ENCODE measurements at regions not wholly inside any gene's neighbourhood (a gene's known extent, or its start where the extent isn't known, plus 50 kb on each side); places are given as distances from the start of the nearest gene placed in this dataset.

DNA sequence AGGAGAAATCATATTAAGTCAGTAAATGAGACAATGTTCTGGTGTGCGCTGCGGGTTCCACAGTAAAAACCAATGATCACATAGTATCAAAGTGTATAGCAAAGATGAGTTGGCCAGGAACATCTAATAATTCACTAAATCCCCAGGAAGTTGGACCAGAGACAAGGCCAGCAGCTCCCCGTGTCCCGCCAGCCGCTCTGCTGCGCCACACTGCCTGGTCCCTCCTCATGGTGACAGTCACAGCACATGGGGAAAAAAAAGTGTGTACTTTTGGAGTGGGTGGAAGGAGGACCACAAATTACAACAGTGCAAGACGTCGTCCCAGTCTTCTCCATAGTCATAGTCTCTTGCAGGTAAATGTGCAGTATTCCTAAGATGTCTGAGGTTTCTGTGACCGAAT lies 239.0 kb upstream of the RNF32 start:
- Histone ChIP-seq H3K4me3 (replicated peaks in 1 of 3; ENCODE audit: insufficient read depth in 1 of 3, low read depth in 1 of 3, low read length in 3 of 3) (no peak overlapping the region), H2AFZ (ENCODE audit: low read depth, low read length) (no peak overlapping the region), H3K4me2 (ENCODE audit: insufficient read depth, low read length) (no peak overlapping the region), H3K36me3 (ENCODE audit: control insufficient read depth in 2 of 2, extremely low read depth in 1 of 2, insufficient read depth in 2 of 2, low read length in 2 of 2) (no peaks in the 10 kb centered on the region), H3K9ac (replicated peaks; ENCODE audit: extremely low read depth, insufficient read depth, low read length) (no peak overlapping the region), H3K27ac (ENCODE audit: insufficient read depth, low read depth, low read length) (no peak overlapping the region), H3K9me1 (replicated peaks; ENCODE audit: control insufficient read depth, extremely low read depth, insufficient read depth, low read length) (no peaks in the 10 kb centered on the region), H3K4me1 (ENCODE audit: control insufficient read depth, extremely low read depth, insufficient read depth, low read length) (no peaks in the 10 kb centered on the region), H3K9me3 (replicated peaks; ENCODE audit: control insufficient read depth, insufficient read depth, low read length) (no peaks in the 10 kb centered on the region), H4K20me1 (replicated peaks; ENCODE audit: control insufficient read depth, extremely low read depth, insufficient read depth, low read length) (no peaks in the 10 kb centered on the region), H3K79me2 (ENCODE audit: control insufficient read depth, insufficient read depth, low read length) (no peaks in the 10 kb centered on the region), H3K27me3 (ENCODE audit: control insufficient read depth in 2 of 2, insufficient read depth in 2 of 2, low read length in 2 of 2) (no peaks in the 10 kb centered on the region)
- CTCF ChIA-PET, result no interaction called here
- no TSS peak for BruUV-seq (replicated peaks)
- dilution Hi-C loops (cut with MboI; ENCODE audit: extremely low pct_ligation_motif_present, low sequenced_read_pairs), result no loop called here
- TF ChIP-seq, protein P1, sequence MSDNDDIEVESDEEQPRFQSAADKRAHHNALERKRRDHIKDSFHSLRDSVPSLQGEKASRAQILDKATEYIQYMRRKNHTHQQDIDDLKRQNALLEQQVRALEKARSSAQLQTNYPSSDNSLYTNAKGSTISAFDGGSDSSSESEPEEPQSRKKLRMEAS (IDR thresholded peaks at IDR 0.05; ENCODE audit: insufficient read depth, insufficient read length), result no peak
- no peak for TF ChIP-seq EZH2 (IDR thresholded peaks at IDR 0.05; ENCODE audit: borderline replicate concordance, low read depth, low read length, severe bottlenecking)
- TF ChIP-seq, protein P2, sequence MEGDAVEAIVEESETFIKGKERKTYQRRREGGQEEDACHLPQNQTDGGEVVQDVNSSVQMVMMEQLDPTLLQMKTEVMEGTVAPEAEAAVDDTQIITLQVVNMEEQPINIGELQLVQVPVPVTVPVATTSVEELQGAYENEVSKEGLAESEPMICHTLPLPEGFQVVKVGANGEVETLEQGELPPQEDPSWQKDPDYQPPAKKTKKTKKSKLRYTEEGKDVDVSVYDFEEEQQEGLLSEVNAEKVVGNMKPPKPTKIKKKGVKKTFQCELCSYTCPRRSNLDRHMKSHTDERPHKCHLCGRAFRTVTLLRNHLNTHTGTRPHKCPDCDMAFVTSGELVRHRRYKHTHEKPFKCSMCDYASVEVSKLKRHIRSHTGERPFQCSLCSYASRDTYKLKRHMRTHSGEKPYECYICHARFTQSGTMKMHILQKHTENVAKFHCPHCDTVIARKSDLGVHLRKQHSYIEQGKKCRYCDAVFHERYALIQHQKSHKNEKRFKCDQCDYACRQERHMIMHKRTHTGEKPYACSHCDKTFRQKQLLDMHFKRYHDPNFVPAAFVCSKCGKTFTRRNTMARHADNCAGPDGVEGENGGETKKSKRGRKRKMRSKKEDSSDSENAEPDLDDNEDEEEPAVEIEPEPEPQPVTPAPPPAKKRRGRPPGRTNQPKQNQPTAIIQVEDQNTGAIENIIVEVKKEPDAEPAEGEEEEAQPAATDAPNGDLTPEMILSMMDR (IDR thresholded peaks at IDR 0.05; ENCODE audit: extremely low read depth in 1 of 2, insufficient read depth in 1 of 2, low read depth in 1 of 2, low read length in 2 of 2), result no peak
- no peak for TF ChIP-seq POLR2AphosphoS5 (IDR thresholded peaks at IDR 0.05; ENCODE audit: insufficient read depth, low read depth, low read length)
- POLR2A ChIA-PET, result no interaction called here
- FAIRE-seq, result no peak
- intact Hi-C loops (cut with micrococcal nuclease), result no loop called here
- no peak for DNase-seq (ENCODE audit: low read depth, low spot score)

DNA sequence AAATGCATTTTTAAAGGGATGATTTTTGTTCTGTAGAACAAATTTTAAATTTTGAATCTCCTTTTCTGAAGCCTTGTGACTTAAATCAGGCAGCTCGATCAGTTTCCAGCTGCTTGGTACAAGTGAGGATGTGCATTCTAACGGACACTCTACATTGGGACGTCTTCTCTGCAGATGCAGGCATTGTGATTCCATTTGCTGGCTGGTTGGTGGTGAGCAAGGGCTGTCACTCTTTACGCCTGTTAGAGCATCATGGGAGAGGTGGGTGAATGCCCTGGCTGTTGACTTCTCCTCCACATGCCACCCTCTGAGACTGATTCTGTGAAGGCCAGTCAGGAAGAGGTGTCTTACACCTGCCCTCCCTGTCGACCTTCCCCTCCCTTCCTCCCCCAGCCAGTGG lies 240.5 kb upstream of the RNF32 start:
- intact Hi-C loops (cut with micrococcal nuclease), result no loop called here
- ChIA-PET CTCF (no interaction called here), POLR2A (no interaction called here)
- Histone ChIP-seq H4K20me1 (replicated peaks; ENCODE audit: control insufficient read depth, extremely low read depth, insufficient read depth, low read length) (no peaks in the 10 kb centered on the region), H3K4me1 (ENCODE audit: control insufficient read depth, extremely low read depth, insufficient read depth, low read length) (no peaks in the 10 kb centered on the region), H3K27ac (ENCODE audit: insufficient read depth, low read depth, low read length) (no peak overlapping the region), H3K9me3 (replicated peaks; ENCODE audit: control insufficient read depth, insufficient read depth, low read length) (no peaks in the 10 kb centered on the region), H3K27me3 (ENCODE audit: control insufficient read depth in 2 of 2, insufficient read depth in 2 of 2, low read length in 2 of 2) (no peaks in the 10 kb centered on the region), H3K4me2 (ENCODE audit: insufficient read depth, low read length) (no peak overlapping the region), H3K9ac (replicated peaks; ENCODE audit: extremely low read depth, insufficient read depth, low read length) (no peak overlapping the region), H3K36me3 (ENCODE audit: control insufficient read depth in 2 of 2, extremely low read depth in 1 of 2, insufficient read depth in 2 of 2, low read length in 2 of 2) (no peaks in the 10 kb centered on the region), H3K9me1 (replicated peaks; ENCODE audit: control insufficient read depth, extremely low read depth, insufficient read depth, low read length) (no peaks in the 10 kb centered on the region), H3K79me2 (ENCODE audit: control insufficient read depth, insufficient read depth, low read length) (no peaks in the 10 kb centered on the region), H2AFZ (ENCODE audit: low read depth, low read length) (no peak overlapping the region), H3K4me3 (replicated peaks in 1 of 3; ENCODE audit: insufficient read depth in 1 of 3, low read depth in 1 of 3, low read length in 3 of 3) (no peak overlapping the region)
- DNase-seq (ENCODE audit: low read depth, low spot score) (no peak), FAIRE-seq (no peak)
- dilution Hi-C loops (cut with MboI; ENCODE audit: extremely low pct_ligation_motif_present, low sequenced_read_pairs), result no loop called here
- TF ChIP-seq POLR2AphosphoS5 (IDR thresholded peaks at IDR 0.05; ENCODE audit: insufficient read depth, low read depth, low read length) (no peak), EZH2 (IDR thresholded peaks at IDR 0.05; ENCODE audit: borderline replicate concordance, low read depth, low read length, severe bottlenecking) (no peak), MYC (IDR thresholded peaks at IDR 0.05; ENCODE audit: low read depth, low read length) (no peak), GATA2 (IDR thresholded peaks at IDR 0.05; ENCODE audit: insufficient read depth, insufficient read length, low read depth, low read length) (no peak), POLR2A (IDR thresholded peaks at IDR 0.05; ENCODE audit: low read depth, low read length) (no peak), JUN (IDR thresholded peaks at IDR 0.05; ENCODE audit: borderline replicate concordance, insufficient read depth, insufficient read length, low read depth) (no peak), FOS (IDR thresholded peaks at IDR 0.05; ENCODE audit: borderline replicate concordance, insufficient read depth, low read length) (no peak)
- TF ChIP-seq, protein P1 (IDR thresholded peaks at IDR 0.05; ENCODE audit: insufficient read depth, insufficient read length), result no peak
- TF ChIP-seq, protein P2 (IDR thresholded peaks at IDR 0.05; ENCODE audit: extremely low read depth in 1 of 2, insufficient read depth in 1 of 2, low read depth in 1 of 2, low read length in 2 of 2), result no peak
- no TSS peak for BruUV-seq (replicated peaks)
